GM19351 (cell line): ENCODE measurements at regions not wholly inside any gene's neighbourhood (a gene's known extent, or its start where the extent isn't known, plus 50 kb on each side); places are given as distances from the start of the nearest gene placed in this dataset.
A peak's percentile ranks its signal among the peaks of the same experiment; 100 is the strongest.

Experiments used
- ATAC-seq: cut with Tn5 transposase; IDR thresholded peaks from one replicate; pipeline ENCODE4 v1.9.1; 2021; ENCODE audit warnings: mild to moderate bottlenecking, moderate library complexity; ENCODE audit not compliant: unreplicated experiment

DNA sequence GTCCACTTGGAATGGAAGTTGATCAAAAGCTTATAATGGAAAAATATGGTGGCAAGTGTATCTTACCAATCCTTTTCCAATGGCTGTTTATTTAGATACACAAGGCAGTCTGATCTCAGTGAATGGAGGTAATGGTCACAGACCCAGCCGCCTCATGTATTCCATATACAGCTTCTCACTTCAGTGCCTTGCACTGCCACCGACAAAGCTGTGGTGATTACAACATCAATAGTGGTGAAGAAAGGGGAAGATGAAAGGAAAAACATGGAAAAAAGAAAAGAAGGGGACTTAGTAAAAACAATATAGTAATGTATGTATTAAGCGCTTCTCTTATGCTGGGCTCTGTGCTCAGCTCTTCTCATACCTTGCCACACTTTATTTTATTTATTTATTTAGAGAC lies 297.3 kb upstream of the RASA1 start:
- ATAC-seq = no peak

DNA sequence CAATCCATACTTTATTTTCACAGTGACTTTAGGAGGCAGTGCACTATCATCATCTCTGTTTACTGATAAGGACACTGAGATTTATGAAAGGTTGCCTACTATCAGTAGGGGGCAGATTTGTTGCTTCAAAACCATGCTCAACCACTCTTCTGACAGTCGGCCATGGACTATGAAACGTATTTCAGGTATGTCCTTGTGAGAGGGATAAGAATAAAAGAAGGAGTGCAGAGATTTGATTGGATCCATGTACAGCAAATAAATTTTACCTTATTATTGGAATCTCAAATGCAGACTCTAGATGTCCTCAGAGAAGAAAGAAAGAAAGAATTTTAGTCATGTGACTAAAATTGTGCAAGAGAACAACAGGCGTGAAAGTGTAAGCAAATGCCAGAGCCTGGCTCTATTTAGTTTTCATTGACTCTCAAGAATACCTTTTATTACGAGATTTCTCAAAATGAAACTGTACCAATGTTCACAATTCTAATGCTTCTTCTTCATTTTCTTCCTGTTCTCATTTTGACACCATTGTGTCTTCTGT lies 296.6 kb upstream of the RASA1 start:
- peak; percentile 76 for ATAC-seq

DNA sequence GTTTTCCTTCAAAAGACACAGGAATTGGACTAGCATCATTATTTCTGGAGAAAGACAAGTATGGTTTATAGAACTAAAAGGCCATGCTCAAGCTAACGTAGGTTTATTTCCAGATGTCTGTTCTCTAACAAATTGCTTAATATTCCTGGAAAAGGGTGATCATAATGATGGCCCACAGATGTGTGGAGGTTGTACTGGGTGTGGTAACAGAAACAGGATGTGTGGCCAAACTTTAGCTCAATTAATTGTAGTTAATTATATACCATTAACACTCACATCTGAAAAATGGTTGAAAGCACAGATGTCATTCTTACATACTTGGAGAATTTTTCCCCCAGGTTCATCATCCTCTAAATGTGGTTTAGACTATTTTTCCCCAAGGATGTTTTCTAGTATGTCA lies 292.7 kb upstream of the RASA1 start:
- ATAC-seq = no peak

DNA sequence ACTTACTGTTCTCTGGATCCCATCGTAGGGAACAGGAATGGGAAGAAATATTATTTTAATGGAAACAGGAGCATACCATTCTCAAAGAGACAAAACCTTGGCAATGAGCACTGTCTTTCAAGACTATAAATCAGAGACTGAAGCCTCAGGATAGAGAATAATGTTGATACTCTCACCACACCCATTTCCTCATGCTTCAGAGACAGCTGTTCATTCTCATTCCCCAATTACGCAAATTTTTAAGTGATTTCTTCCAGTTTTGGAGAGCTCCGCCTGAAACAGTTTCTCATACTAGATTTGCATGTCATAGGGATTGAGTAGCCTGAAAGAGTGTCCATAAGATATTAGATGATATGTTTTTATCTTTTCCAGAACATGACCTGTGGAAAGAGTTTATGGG lies 290.5 kb upstream of the RASA1 start:
- no peak for ATAC-seq

DNA sequence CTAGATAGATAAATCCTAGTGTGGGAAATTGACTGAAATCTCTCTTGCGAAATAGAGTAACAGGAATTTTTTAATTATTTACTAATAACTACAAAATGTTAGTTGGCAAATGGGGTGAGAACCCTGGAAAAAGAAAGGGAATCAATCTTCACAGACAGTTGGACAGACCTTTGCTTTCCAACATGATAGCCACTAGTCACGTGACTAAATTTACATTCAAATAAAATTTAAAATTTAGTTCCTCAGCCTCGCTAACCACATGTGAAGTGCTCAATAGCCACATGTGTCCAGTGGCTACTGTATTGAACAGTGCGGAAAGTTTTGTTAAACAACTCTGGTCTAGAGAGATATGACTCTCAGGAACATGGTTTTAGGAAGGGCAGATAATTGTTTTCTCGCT lies 289.9 kb upstream of the RASA1 start:
- ATAC-seq = no peak

DNA sequence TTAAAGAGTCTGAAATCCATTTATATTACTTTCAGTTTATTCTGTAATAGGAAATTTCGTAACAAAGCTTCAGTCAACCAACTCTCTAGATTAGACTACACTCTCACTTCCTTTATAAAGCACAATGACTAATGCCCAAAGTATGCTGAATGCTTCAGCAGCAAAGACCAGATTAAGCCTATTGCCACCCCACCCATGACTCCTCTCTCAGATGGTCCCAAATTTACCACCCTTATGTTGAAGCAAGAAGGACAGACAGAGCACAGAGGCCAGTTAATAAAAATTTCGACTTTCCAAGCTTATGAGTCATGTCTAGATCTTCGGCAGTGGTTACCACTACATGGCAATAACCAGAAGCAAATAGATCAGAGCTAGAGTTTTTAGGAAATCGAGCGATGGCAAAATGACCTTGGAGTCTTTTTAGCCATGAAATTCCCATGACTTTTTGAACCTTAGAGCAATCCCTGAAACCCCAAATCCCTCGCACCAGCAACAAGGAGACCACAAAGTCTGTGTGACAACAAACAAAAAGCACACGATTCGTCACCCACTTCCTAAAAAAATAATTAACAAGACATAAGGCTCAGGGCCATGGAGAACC lies 287.8 kb upstream of the RASA1 start:
- ATAC-seq = peak; percentile 78

DNA sequence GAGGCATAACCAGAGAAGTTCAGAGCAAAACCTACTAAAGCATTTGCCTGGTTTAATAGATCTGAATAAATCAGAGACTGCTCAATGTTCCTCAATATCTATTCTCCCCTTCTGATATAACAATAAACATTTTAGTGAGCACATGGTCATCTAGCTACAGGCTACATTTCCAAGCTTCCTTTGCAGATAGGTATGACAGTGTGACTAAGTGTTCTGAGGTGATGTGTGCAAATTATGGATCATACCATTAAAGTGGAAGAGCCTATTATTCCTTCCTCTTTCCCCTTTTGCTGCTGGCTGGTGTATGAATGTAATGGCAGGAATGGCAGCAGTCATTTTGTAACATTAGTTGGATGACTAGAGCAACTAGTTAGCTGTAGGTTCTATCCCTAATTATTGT lies 285.8 kb upstream of the RASA1 start:
- no peak for ATAC-seq

DNA sequence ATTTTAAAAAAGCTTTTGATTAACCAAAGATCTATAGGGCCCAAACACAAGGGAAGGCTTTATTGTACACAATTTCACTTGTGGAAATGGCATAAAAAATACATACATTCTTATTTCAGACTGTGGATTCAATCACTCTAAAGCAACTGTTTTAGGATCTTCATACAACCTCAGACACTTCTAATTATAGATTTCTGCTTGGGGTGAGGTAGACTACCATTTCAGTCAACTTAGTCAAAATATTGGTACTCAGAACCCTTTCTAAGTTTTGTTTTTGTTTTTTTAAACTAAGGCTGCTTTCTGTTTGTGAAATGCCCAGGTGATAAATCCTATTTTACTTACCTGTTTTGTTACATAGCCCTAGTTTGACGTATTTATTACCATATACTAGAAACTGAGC lies 284.5 kb upstream of the RASA1 start:
- ATAC-seq = peak; percentile 70

DNA sequence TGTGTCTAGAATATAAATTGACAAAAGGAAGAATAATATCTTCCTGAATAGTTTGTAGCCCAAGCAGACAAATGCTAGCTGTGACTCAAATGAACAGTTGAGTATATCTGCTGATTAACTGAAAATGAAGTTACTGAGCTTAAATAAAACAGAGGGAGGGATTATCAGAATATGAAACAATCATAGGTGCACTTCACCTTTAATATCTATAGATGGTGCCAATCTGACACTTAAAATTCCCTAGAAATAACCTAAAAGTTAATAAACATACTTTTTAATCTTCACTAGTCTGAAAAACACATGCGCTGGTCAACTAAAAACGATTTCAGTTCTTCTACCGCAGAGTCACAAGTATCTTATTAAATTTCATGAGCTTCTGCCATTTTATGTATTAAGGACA lies 280.8 kb upstream of the RASA1 start:
- ATAC-seq = no peak

DNA sequence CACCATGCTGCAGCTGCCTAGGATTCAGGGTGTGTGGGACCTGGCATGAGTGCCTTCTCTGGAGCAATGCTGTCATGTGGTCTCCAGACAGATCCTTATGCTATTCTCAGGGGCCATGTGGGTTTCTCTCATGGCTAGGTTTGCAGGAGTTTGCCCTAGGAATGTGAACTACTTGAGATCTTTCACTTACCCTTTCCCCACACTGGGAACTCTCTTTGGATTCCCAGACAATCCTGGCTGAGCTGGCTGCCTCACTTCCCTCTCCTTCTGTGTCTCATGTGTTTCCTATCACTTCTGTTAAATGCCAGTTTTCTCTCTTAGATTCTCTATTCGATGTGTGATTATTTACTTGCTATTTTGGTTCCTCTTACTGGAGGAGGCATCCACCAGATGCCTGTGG lies 270.2 kb upstream of the RASA1 start:
- no peak for ATAC-seq

DNA sequence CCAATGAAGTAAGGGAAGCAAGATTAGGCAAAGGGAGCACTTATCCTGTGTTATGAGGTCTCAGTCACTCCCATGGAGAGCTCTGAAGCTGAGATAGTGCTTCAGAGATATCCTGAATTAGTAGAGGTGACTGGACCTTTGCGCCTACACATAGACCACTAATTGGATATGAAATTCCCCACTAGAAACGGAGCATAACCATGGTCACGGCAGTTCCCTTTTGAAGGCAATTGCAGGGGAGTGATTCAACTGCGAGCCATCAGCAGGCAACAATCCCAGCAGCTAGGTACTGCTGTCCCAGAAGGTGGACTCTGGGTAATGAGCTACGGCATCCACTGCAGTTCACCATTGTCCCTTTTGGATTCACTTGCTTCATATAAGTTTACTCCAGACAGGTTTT lies 267.7 kb upstream of the RASA1 start:
- ATAC-seq = no peak

DNA sequence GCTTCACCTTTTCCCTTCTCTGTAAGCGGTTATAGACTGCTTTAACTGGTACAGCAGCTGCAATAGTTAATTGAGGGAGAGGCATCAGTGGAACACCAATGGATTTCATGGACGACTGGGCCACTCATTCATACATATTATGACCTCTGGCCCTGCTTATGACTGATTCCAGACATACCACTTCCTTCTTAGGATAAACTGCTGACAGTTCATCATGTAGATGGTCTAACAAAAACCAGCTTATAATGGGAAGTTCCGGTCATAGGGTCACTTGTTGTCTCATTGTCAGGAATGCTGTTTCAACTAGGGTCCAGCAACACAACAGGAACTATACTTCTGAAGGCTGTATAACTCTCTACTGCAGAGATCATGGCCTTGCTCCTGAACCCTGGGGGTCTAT lies 265.2 kb upstream of the RASA1 start:
- ATAC-seq = no peak

DNA sequence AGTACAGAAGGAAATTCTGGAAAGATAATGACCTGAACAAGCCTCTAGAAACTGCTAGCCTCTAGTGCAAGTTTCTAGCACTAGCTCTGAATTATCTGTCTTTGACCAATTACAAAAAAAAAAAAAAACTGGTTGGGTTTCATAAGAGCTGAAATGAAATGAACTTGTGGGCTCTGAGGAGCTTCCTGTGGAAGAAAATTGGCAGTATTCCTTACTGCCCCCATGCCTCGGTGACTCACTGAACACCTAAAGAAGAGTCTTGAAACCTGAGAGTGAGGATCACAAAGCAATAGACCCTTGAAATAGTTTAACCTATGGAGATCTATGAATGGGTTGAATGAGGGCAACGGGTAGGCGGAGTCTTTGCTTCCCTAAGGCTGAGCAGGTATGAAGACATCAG lies 263.6 kb upstream of the RASA1 start:
- ATAC-seq = no peak

DNA sequence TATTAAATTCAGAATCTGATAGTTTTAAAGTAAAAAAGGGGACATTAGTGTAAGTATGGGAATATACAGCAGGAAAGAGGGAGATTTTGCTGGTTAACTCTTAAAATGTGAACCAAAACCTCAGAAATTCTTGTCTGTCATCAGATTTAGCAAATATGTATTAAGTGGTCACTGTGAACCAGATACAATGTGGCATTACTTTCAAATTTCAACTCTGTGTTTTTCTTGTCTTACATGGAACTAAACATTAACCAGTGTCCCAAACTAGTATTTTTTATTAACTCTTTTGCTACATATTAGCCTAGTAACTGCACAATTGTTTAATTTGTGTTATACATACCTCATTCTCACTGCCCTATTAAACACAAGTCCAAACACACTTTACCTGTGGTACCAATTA lies 259.9 kb upstream of the RASA1 start:
- no peak for ATAC-seq

DNA sequence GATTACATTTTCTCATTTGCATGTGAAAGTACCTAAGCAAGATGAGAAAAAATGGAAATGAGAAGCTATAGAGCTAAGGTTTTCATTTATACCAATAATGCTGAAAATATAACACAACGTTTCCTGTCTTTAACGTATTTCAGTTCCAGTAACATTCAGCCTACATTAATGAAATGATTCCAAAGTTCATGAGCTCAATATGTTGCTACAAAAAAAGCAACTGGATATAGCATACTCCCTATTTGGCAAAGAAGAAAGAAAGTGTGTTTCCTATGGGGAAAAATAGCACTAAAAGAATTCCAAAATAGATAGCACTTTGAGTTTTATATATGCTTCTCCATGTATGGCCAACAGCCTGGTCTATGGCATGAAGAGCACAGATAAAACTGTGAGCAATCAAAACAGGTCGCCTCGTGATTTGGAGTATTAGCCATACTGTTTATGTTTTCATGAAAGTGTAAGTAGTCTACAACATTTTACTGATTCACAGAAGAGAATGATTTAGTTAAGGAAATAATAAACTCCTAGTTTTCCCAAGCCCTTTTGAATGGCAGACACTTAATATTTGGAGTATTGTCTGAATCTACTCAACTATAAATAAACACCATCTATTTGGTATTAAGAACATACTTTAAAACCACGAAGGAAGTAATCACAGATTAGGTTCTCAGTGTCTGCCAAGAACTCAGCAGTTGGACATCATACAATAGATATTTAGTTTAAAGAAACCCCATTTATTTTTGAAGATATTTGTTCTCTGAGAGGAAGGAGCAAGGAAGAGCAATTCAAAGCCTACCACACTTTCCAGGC lies 258.7 kb upstream of the RASA1 start:
- no peak for ATAC-seq

DNA sequence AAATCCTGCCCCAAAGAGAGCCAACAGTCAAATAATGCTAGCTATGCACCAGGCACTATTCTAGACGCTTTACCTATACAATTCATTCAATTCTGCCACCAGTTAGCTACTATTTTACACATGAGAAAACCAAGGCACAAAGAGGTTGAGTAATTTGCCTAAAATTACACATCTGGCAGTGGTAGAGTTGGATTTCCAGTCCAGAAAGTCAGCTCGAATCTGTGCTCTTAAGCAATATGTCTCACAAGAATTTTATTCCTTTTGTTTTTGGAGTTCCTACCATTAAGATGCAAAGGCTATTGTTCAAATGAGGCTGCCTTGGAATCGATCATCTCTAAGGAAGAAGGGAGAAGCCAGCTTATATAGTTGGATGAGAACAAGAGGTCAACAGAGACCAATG lies 256.9 kb upstream of the RASA1 start:
- ATAC-seq = no peak

DNA sequence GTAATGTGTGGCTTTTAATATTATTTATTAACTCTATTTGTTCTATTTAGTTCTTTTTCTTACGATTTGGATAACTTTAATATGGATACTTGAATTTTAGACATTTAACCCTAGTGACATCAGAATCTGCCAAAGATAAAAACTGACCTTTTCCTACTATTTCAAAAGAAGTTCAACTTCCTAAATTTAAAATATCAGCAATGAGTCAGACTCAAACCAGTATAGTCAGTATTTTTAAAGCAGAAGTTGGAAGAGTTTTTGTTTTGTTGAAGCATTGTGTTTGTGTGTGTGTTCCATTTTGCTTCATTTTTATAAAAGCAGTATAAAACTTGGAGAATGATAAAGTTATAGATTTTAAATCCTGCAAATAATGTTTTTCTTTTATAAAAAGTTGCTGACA lies 251.8 kb upstream of the RASA1 start:
- ATAC-seq = no peak

DNA sequence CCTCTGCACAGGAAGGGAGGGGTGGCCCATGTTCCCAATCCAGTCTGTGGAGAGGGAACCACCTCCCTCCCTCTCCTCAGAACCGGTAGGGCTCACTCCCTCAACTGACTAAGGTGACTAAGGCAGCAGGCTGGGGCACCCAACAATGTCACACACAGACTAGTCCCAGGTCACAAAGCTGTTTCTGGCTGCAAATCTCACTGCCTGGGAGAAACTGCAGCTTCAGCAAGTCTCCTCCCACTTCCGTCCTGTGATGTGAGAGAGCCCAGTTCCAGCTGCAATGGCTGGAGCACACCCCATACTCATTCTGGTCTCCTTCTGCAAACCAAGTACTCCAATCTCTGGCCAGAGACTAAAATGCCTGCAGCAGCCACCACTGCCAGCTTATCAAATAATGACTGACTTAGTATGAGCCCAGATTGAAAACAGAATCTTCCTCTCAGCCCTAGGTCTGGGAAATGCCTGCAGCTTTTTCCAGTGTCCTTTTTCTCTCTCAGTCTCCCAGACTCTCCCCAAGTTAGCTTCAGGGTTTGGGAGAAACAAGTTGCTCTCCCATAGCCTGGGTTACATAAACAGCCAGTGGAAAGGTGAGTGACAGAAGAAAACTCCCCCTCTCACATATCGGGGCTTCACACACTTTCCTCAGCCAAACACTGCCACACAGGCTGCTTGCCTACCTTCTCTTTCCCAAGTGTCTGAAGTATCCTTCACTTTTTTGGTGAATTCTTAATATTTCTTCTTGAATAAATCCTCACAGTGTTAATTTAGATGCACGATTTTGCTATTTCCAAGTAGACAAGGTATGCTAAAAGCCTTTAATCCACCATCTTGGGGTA lies 247.4 kb upstream of the RASA1 start:
- peak; percentile 89 for ATAC-seq

DNA sequence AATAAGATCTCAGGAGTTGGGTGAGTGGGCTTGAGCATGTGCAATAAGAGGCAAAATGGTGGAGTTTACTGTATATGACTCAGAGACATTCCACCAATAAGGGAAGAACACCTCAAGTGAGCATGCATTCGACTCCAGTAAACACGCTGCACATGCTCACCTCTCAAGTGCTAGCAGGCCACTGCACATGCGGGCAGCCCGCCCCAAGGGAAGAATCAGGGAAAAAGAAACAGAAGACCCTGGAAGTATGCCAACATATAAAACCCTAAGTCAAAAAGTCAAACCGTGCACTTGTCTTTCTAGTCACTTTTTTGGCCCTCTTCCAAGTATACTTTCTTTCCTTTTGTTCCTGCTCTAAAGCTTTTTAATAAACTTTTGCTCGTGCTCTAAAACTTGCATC lies 245.3 kb upstream of the RASA1 start:
- no peak for ATAC-seq

DNA sequence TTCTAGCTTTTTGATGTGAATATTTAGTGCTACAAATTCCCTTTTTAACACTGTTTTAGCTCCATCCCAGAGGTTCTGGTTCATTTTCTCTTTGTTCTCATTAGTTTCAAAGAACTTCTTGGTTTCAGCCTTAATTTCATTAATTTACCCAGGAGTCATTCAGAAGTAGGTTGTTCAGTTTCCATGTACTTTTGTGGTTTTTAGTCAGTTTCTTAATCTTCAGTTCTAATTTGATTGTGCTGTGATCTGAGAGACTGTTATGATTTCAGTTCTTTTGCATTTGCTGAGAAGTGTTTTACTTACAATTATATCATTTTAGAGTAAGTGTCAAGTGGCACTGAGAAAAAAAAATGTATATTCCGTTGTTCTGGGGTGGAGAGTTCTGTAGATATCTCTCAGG lies 240.1 kb upstream of the RASA1 start:
- ATAC-seq = no peak

DNA sequence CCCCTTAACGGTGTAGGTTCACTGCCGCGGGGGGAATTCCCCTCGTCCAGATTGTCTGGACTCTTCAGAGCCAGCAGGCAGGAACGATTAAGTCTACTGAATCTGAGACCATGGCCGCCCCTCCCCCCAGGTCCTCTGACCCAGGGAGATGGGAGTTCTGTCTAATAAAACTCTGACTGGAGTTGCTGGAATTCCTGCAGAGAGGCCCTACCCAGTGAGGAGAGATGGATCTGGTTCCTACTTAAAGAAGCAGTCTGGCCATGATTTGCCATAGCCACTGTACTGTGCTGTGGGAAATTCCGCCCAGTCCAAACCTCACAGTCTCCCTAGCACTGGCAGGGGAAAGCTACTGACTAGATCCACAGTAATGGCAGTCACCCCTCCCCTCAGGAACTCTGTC lies 237.7 kb upstream of the RASA1 start:
- no peak for ATAC-seq

DNA sequence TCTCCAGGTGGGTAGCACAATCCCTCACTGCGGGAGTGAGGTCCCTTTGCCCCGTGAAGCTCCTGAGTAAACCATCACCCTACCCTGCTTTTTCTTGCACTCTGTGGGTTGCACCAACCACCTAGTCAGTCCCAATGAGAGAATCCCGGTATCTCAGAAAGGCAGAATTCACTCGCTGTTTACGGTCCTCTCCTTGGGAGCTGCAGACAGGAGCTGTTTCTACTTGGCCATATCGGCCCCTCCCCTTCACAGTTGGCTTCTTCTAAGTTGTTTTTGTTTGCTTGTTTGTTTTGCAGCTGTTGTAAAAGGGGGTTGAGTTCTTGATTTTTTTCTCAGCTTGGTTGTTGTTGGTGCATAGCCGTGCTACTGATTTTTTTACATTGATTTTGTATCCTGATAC lies 237.0 kb upstream of the RASA1 start:
- no peak for ATAC-seq
